Stomach (tissue), 8 donors: ENCODE measurements at regions not wholly inside any gene's neighbourhood (a gene's known extent, or its start where the extent isn't known, plus 50 kb on each side); places are given as distances from the start of the nearest gene placed in this dataset.
A peak's percentile ranks its signal among the peaks of the same experiment; 100 is the strongest.

Experiments used
- DNase-seq, 2 donors: peaks; one replicate each; pipeline versions ENCODE4 v3.0.0 to v3.0.0-alpha.2; 2013 to 2019
- H3K27ac ChIP-seq, 5 donors: fragments of 200-600 bp in 4 of 5; sonication (generic) in 4 of 5; one replicate each; pipeline ENCODE4 v1.5.1; 2013 to 2019; ENCODE audit warnings: mild to moderate bottlenecking in 1 of 5, moderate library complexity in 1 of 5
- H3K27me3 ChIP-seq, 3 donors: fragments of 200-600 bp; sonication (generic); one replicate each; pipeline ENCODE4 v1.5.1; 2017 to 2019; ENCODE audit warnings: mixed run types in 1 of 3
- H3K36me3 ChIP-seq, 4 donors: fragments of 200-600 bp; sonication (generic); 1 replicate in 3 of 4; 2 replicates in 1 of 4; pipeline ENCODE4 v1.5.1; 2016 to 2019
- H3K4me1 ChIP-seq, 4 donors: fragments of 200-600 bp; sonication (generic); one replicate each; pipeline ENCODE4 v1.5.1; 2016 to 2019
- H3K4me3 ChIP-seq, 4 donors: fragments of 200-600 bp; sonication (generic) in 3 of 4; one replicate each; pipeline ENCODE4 v1.5.1; 2016 to 2019; ENCODE audit warnings: mild to moderate bottlenecking in 1 of 4
- H3K9me3 ChIP-seq, 4 donors: fragments of 200-600 bp; sonication (generic); one replicate each; pipeline ENCODE4 v1.5.1; 2016 to 2019
- CTCF ChIP-seq, 7 experiments: fragments of 450-650 bp in 4 of 7; fragments of 200-600 bp in 3 of 7; sonication (generic) in 3 of 7; IDR thresholded peaks; one replicate each; pipeline ENCODE4 v1.5.1; 2016 to 2019; ENCODE audit warnings: antibody characterized with exemption in 7 of 7, control low read depth in 2 of 7, mild to moderate bottlenecking in 1 of 7
- EP300 ChIP-seq: sonication (generic); formaldehyde crosslinking; IDR thresholded peaks from one replicate; pipeline ENCODE4 v1.6.1; 2017; ENCODE audit warnings: antibody characterized with exemption
- POLR2A ChIP-seq, 4 donors: fragments of 450-650 bp; IDR thresholded peaks; one replicate each; pipeline ENCODE4 v1.6.1; 2016; ENCODE audit warnings: antibody characterized with exemption in 4 of 4, control low read depth in 2 of 4, mild to moderate bottlenecking in 1 of 4, moderate library complexity in 1 of 4
- POLR2AphosphoS5 ChIP-seq, 3 donors: sonication (generic); formaldehyde crosslinking; IDR thresholded peaks; one replicate each; pipeline ENCODE4 v1.6.1; 2016; ENCODE audit warnings: antibody characterized with exemption in 3 of 3
- WGBS, 5 donors: extraction: QIAGEN DNeasy Blood & Tissue Kit in 3 of 5; methylation state at CpG; one replicate each; pipeline versions ENCODE4 v1.1.5 to v1.1.7; 2013 to 2018; 5-methylcytosine and 5-hydroxymethylcytosine counted together
- intact Hi-C: fragments of 100-400 bp; cut with DNase I; formaldehyde crosslinking; loops from one replicate; pipeline ENCODE4 v1.15.1; 2023; ENCODE audit warnings: low total_unique reads
- donor health status: healthy with polysubstance abuse.
- donor health status: Bipolar disorder and iron deficiency.
- donor health status: healthy.

DNA sequence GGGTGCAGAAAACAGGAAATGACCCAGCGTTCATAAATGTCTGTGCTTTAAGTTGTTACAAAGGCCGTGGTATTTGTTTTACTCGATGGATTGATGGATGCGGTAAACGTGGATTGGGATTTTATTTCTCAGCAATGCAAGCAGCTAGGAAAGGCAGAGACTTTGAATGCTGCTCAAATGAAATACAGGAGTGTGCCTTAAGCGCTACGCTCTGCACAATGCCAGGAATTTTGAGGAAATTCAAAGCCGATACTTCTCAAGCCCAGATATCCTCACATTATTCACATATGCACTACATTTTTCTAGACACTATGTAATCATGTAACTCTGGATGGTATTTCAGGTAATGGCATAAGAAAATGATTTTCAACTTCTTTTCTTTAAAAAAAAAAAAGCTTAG, 514.3 kb upstream of the ADARB2 start:
- peaks cover 0 to 5% (median 0%) of the 10 kb centered on the region in 3 donors for H3K27me3 ChIP-seq
- intact Hi-C loops = no loop called here
- no peak overlapping the region for H3K27ac ChIP-seq
- no peak overlapping the region for H3K4me3 ChIP-seq
- DNase-seq = no peak
- H3K4me1 ChIP-seq = no peaks in the 10 kb centered on the region
- no peaks in the 10 kb centered on the region for H3K9me3 ChIP-seq
- WGBS, 5 donors = 43 to 64% (median 53%) methylated on average over 8 of the region's 8 CpGs
- TF ChIP-seq POLR2AphosphoS5 (IDR thresholded peaks at IDR 0.05) (no peak), CTCF (IDR thresholded peaks at IDR 0.05) (no peak), POLR2A (IDR thresholded peaks at IDR 0.05) (no peak), EP300 (no peak)
- no peaks in the 10 kb centered on the region for H3K36me3 ChIP-seq

- Histone ChIP-seq H3K36me3 (no peaks in the 10 kb centered on the region), H3K27me3 (peaks cover 0 to 5% (median 0%) of the 10 kb centered on the region in 3 donors), H3K4me1 (no peaks in the 10 kb centered on the region), H3K9me3 (no peaks in the 10 kb centered on the region), H3K27ac (no peak overlapping the region), H3K4me3 (no peak overlapping the region)
- TF ChIP-seq POLR2AphosphoS5 (IDR thresholded peaks at IDR 0.05) (no peak), POLR2A (IDR thresholded peaks at IDR 0.05) (no peak), CTCF (IDR thresholded peaks at IDR 0.05) (no peak), EP300 (no peak)
- DNase-seq = no peak
- 82 to 87% (median 86%) methylated on average over 5 of the region's 5 CpGs for WGBS, 5 donors
- intact Hi-C loops = no loop called here
Measured at GRCh38 chr10:2246747-2247146, 509.4 kb upstream of the ADARB2 start.

- Histone ChIP-seq H3K4me3 (no peak overlapping the region), H3K27ac (no peak overlapping the region), H3K36me3 (no peaks in the 10 kb centered on the region), H3K4me1 (no peaks in the 10 kb centered on the region), H3K9me3 (no peaks in the 10 kb centered on the region), H3K27me3 (peaks cover 0 to 5% (median 0%) of the 10 kb centered on the region in 3 donors)
- intact Hi-C loops = no loop called here
- DNase-seq = no peak
- TF ChIP-seq POLR2AphosphoS5 (IDR thresholded peaks at IDR 0.05) (no peak), EP300 (no peak), CTCF (IDR thresholded peaks at IDR 0.05) (no peak), POLR2A (IDR thresholded peaks at IDR 0.05) (no peak)
- 89 to 96% (median 95%) methylated on average over 5 of the region's 5 CpGs for WGBS, 5 donors
Measured at GRCh38 chr10:2245580-2245979, 508.3 kb upstream of the ADARB2 start.

DNA sequence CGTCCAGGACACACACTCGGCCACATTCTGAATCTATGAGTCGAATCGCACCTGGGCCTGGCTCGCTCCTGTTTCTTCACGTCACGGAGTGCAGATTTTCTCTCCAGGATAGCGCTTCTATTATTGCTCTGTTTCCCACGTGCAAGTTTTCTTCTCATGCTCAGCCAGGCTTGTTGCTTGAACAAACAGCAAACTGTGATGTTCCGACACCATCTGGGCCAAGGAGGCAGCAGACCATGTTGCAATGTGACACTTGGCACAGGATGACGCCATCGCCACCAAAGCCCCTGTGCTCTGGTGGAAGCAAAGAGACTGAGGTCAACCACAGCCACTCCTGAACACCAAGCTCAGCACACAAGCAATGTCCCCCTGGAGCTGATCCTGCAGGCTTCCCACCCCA, 507.1 kb upstream of the ADARB2 start:
- no peaks in the 10 kb centered on the region for H3K4me1 ChIP-seq
- peaks cover 0 to 5% (median 2%) of the 10 kb centered on the region in 4 donors for H3K9me3 ChIP-seq
- no peaks in the 10 kb centered on the region for H3K36me3 ChIP-seq
- intact Hi-C loops = no loop called here
- H3K27me3 ChIP-seq = peaks cover 0 to 3% (median 0%) of the 10 kb centered on the region in 3 donors
- H3K4me3 ChIP-seq = no peak overlapping the region
- H3K27ac ChIP-seq = no peak overlapping the region
- TF ChIP-seq POLR2AphosphoS5 (IDR thresholded peaks at IDR 0.05) = no peak
- TF ChIP-seq POLR2A (IDR thresholded peaks at IDR 0.05) = no peak
- no peak for TF ChIP-seq CTCF (IDR thresholded peaks at IDR 0.05)
- no peak for TF ChIP-seq EP300
- peak in 1 of 2 donors; percentile 27 for DNase-seq
- 82 to 92% (median 89%) methylated on average over 12 of the region's 12 CpGs for WGBS, 5 donors
